ENCODE measurements at regions not wholly inside any gene's neighbourhood (a gene's known extent, or its start where the extent isn't known, plus 50 kb on each side); places are given as distances from the start of the nearest gene placed in this dataset.
A peak's percentile ranks its signal among the peaks of the same experiment; 100 is the strongest.
"Not testable (repeated sequence)": the region's sequence is repeated elsewhere in the genome, so short reads cannot be mapped to it uniquely, and the experiment has no call there.

GRCh38 chrX:66110112-66110511, 53.9 kb upstream of the HEPH start:
- peaks cover 2% of the 10 kb centered on the region for H3K4me1 Mint-ChIP-seq
- H3K27me3 Mint-ChIP-seq: no peaks in the 10 kb centered on the region
- no peaks in the 10 kb centered on the region for H3K36me3 Mint-ChIP-seq (ENCODE audit: low read depth)
- H3K4me3 Mint-ChIP-seq: no peak overlapping the region
- ATAC-seq (no peak), DNase-seq (peak; percentile 3)
- H3K9me3 Mint-ChIP-seq: no peaks in the 10 kb centered on the region
- no peak overlapping the region for H3K27ac Mint-ChIP-seq

DNA sequence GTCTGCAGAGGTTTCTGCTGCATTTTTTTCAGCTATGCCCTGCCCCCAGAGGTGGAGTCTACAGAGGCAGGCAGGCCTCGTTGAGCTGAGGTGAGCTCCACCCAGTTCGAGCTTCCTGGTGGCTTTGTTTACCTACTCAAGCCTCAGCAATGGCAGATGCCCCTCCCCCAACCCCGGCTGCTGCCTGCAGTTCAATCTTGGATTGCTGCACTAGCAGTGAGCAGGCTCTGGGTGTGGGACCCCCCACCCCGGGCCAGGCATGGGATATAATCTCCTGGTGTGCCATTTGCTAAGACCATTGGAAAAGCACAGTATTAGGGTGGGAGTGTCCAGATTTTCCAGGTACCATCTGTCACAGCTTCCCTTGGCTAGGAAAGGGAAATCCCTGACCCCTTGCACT, 56.2 kb upstream of the HEPH start:
- not testable (repeated sequence) for H3K36me3 Mint-ChIP-seq (ENCODE audit: low read depth); H3K27ac Mint-ChIP-seq; ATAC-seq; H3K4me1 Mint-ChIP-seq; H3K27me3 Mint-ChIP-seq; DNase-seq; H3K4me3 Mint-ChIP-seq; H3K9me3 Mint-ChIP-seq

DNA sequence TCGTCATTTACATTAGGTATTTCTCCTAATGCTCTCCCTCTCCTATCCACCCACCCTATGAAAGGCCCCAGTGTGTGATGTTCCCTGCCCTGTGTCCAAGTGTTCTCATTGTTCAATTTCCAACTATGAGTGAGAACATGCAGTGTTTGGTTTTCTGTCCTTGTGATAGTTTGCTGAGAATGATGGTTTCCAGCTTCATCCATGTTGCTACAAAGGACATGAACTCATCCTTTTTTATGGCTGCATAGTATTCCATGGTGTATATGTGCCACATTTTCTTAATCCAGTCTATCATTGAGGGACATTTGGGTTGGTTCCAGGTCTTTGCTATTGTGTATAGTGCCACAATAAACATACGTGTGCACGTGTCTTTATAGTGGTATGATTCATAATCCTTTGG, 61.6 kb upstream of the HEPH start:
- DNase-seq; H3K4me3 Mint-ChIP-seq; H3K36me3 Mint-ChIP-seq (ENCODE audit: low read depth); H3K27me3 Mint-ChIP-seq; H3K9me3 Mint-ChIP-seq; H3K4me1 Mint-ChIP-seq; ATAC-seq; H3K27ac Mint-ChIP-seq: not testable (repeated sequence)

- H3K4me1 Mint-ChIP-seq: no peaks in the 10 kb centered on the region
- H3K36me3 Mint-ChIP-seq (ENCODE audit: low read depth): no peaks in the 10 kb centered on the region
- H3K27me3 Mint-ChIP-seq: no peaks in the 10 kb centered on the region
- H3K27ac Mint-ChIP-seq: no peak overlapping the region
- H3K9me3 Mint-ChIP-seq: no peaks in the 10 kb centered on the region
- DNase-seq (no peak), ATAC-seq (no peak)
- H3K4me3 Mint-ChIP-seq: no peak overlapping the region
Measured at GRCh38 chrX:66098162-66098561, 58.3 kb upstream of the VSIG4 start.

GRCh38 chrX:66096987-66097386, 57.1 kb upstream of the VSIG4 start:
- not testable (repeated sequence) for H3K4me1 Mint-ChIP-seq; H3K9me3 Mint-ChIP-seq; H3K27ac Mint-ChIP-seq; H3K36me3 Mint-ChIP-seq (ENCODE audit: low read depth); H3K27me3 Mint-ChIP-seq; ATAC-seq; H3K4me3 Mint-ChIP-seq; DNase-seq

- H3K9me3 Mint-ChIP-seq; H3K27ac Mint-ChIP-seq; H3K36me3 Mint-ChIP-seq (ENCODE audit: low read depth); ATAC-seq; H3K4me1 Mint-ChIP-seq; H3K27me3 Mint-ChIP-seq; H3K4me3 Mint-ChIP-seq; DNase-seq: not testable (repeated sequence)
Measured at GRCh38 chrX:66090004-66090403, 50.1 kb upstream of the VSIG4 start.
